ENCODE measurements at regions not wholly inside any gene's neighbourhood (a gene's known extent, or its start where the extent isn't known, plus 50 kb on each side); places are given as distances from the start of the nearest gene placed in this dataset.
"Not testable (repeated sequence)": the region's sequence is repeated elsewhere in the genome, so short reads cannot be mapped to it uniquely, and the experiment has no call there.

- H2BK5ac ChIP-seq (ENCODE audit: insufficient read length, low read length); H3K27me3 Mint-ChIP-seq (ENCODE audit: low read depth); H2BK120ac ChIP-seq (ENCODE audit: low read depth, low read length, poor library complexity, severe bottlenecking); H2AK5ac ChIP-seq (ENCODE audit: insufficient read length, low read length); H3K4me1 ChIP-seq (ENCODE audit: insufficient read depth, low read length); H3K27ac Mint-ChIP-seq; H3K9me3 Mint-ChIP-seq; H3K4ac ChIP-seq (ENCODE audit: low read depth, low read length); H4K5ac ChIP-seq (ENCODE audit: insufficient read length, low read depth, low read length); H3K4me3 Mint-ChIP-seq; H3K18ac ChIP-seq (ENCODE audit: insufficient read length, low read depth, low read length); H3K56ac ChIP-seq (ENCODE audit: insufficient read length, low read depth, low read length); H2BK20ac ChIP-seq (ENCODE audit: low read depth, low read length, poor library complexity, severe bottlenecking); H3K4me2 ChIP-seq (ENCODE audit: insufficient read depth, insufficient read length, low read length); H3K27ac ChIP-seq (ENCODE audit: insufficient read length, low read depth, low read length); H3T11ph ChIP-seq (ENCODE audit: low read length); H4K91ac ChIP-seq (ENCODE audit: insufficient read length, low read depth, low read length); H4K8ac ChIP-seq (replicated peaks; ENCODE audit: insufficient read length, low read depth, low read length); H4K20me1 ChIP-seq (ENCODE audit: control insufficient read depth, insufficient read depth, insufficient read length); H2BK15ac ChIP-seq (ENCODE audit: low read depth, low read length); H2AFZ ChIP-seq (ENCODE audit: low read length); H3K27me3 ChIP-seq (ENCODE audit: insufficient read depth, low read length); H3K23me2 ChIP-seq (ENCODE audit: insufficient read length, low read depth, low read length, poor library complexity, severe bottlenecking); H3K4me1 Mint-ChIP-seq; H3K23ac ChIP-seq (ENCODE audit: insufficient read length, low read depth, low read length); H3K79me2 ChIP-seq (ENCODE audit: insufficient read depth, low read length); H3K14ac ChIP-seq (ENCODE audit: insufficient read depth, low read length); H3K36me3 Mint-ChIP-seq (ENCODE audit: insufficient read depth in 1 of 3, low read depth in 3 of 3); H3K79me1 ChIP-seq (ENCODE audit: insufficient read depth, low read depth, low read length, poor library complexity, severe bottlenecking); H2BK12ac ChIP-seq (ENCODE audit: insufficient read length, low read depth, low read length); H3K9me3 ChIP-seq (ENCODE audit: control insufficient read depth, low read depth, low read length); H3K9ac ChIP-seq (ENCODE audit: extremely low read depth, insufficient read length, low read length): not testable (repeated sequence)
- TF ChIP-seq, protein P1, sequence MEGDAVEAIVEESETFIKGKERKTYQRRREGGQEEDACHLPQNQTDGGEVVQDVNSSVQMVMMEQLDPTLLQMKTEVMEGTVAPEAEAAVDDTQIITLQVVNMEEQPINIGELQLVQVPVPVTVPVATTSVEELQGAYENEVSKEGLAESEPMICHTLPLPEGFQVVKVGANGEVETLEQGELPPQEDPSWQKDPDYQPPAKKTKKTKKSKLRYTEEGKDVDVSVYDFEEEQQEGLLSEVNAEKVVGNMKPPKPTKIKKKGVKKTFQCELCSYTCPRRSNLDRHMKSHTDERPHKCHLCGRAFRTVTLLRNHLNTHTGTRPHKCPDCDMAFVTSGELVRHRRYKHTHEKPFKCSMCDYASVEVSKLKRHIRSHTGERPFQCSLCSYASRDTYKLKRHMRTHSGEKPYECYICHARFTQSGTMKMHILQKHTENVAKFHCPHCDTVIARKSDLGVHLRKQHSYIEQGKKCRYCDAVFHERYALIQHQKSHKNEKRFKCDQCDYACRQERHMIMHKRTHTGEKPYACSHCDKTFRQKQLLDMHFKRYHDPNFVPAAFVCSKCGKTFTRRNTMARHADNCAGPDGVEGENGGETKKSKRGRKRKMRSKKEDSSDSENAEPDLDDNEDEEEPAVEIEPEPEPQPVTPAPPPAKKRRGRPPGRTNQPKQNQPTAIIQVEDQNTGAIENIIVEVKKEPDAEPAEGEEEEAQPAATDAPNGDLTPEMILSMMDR (conservative IDR thresholded peaks at IDR 0.05): peak; percentile 73
- WGBS (ENCODE audit: extremely low coverage, insufficient read length, low lambda C conversion rate): no CpG with 5 or more reads among the region's 20 CpGs
- DNase-seq: peak; percentile 77
These were observed 85.7 kb downstream of the LGALS9B start for GRCh38 chr17:20381358-20382300.

GRCh38 chr17:20380625-20381024 lies 86.7 kb downstream of the LGALS9B start:
- not testable (repeated sequence) for H3K4me2 ChIP-seq (ENCODE audit: insufficient read depth, insufficient read length, low read length); H3K9ac ChIP-seq (ENCODE audit: extremely low read depth, insufficient read length, low read length); H4K20me1 ChIP-seq (ENCODE audit: control insufficient read depth, insufficient read depth, insufficient read length); H3T11ph ChIP-seq (ENCODE audit: low read length); H2AK5ac ChIP-seq (ENCODE audit: insufficient read length, low read length); H3K4ac ChIP-seq (ENCODE audit: low read depth, low read length); H3K14ac ChIP-seq (ENCODE audit: insufficient read depth, low read length); H3K9me3 ChIP-seq (ENCODE audit: control insufficient read depth, low read depth, low read length); H3K79me2 ChIP-seq (ENCODE audit: insufficient read depth, low read length); H3K27me3 Mint-ChIP-seq (ENCODE audit: low read depth); H2BK120ac ChIP-seq (ENCODE audit: low read depth, low read length, poor library complexity, severe bottlenecking); H3K4me1 ChIP-seq (ENCODE audit: insufficient read depth, low read length); H2BK5ac ChIP-seq (ENCODE audit: insufficient read length, low read length); H3K27ac ChIP-seq (ENCODE audit: insufficient read length, low read depth, low read length); H2BK15ac ChIP-seq (ENCODE audit: low read depth, low read length); H3K79me1 ChIP-seq (ENCODE audit: insufficient read depth, low read depth, low read length, poor library complexity, severe bottlenecking); H2BK20ac ChIP-seq (ENCODE audit: low read depth, low read length, poor library complexity, severe bottlenecking); H2AFZ ChIP-seq (ENCODE audit: low read length); H3K9me3 Mint-ChIP-seq; H4K5ac ChIP-seq (ENCODE audit: insufficient read length, low read depth, low read length); H3K27ac Mint-ChIP-seq; H3K18ac ChIP-seq (ENCODE audit: insufficient read length, low read depth, low read length); H3K4me3 Mint-ChIP-seq; H3K56ac ChIP-seq (ENCODE audit: insufficient read length, low read depth, low read length); H3K23me2 ChIP-seq (ENCODE audit: insufficient read length, low read depth, low read length, poor library complexity, severe bottlenecking); DNase-seq; H3K23ac ChIP-seq (ENCODE audit: insufficient read length, low read depth, low read length); H4K91ac ChIP-seq (ENCODE audit: insufficient read length, low read depth, low read length); H4K8ac ChIP-seq (replicated peaks; ENCODE audit: insufficient read length, low read depth, low read length); H3K36me3 Mint-ChIP-seq (ENCODE audit: insufficient read depth in 1 of 3, low read depth in 3 of 3); H3K27me3 ChIP-seq (ENCODE audit: insufficient read depth, low read length); H2BK12ac ChIP-seq (ENCODE audit: insufficient read length, low read depth, low read length)
- no CpG with 5 or more reads among the region's 2 CpGs for WGBS (ENCODE audit: extremely low coverage, insufficient read length, low lambda C conversion rate)
- H3K4me1 Mint-ChIP-seq: peaks cover 8 to 12% of the 10 kb centered on the region in 2 experiments
